AG10803 (cell line): ENCODE measurements at regions not wholly inside any gene's neighbourhood (a gene's known extent, or its start where the extent isn't known, plus 50 kb on each side); places are given as distances from the start of the nearest gene placed in this dataset.
A peak's percentile ranks its signal among the peaks of the same experiment; 100 is the strongest.

Source experiments
- DNase-seq: peaks from one replicate; pipeline ENCODE4 v3.0.0; 2010; ENCODE audit warnings: low read depth
- H3K4me3 ChIP-seq: 2 replicates; pipeline ENCODE4 v1.5.1; 2011; ENCODE audit warnings: mild to moderate bottlenecking, low read length, control low read depth
- CTCF ChIP-seq: conservative IDR thresholded peaks from 2 replicates; pipeline ENCODE4 v1.5.1; 2011; ENCODE audit warnings: mild to moderate bottlenecking, low read length, control low read depth, inconsistent platforms

GRCh38 chr5:74460694-74461093 is 179.8 kb downstream of the ENC1 start:
- no peak overlapping the region for H3K4me3 ChIP-seq
- TF ChIP-seq CTCF: no peak
- DNase-seq: no peak

GRCh38 chr5:74459984-74460383 is 180.5 kb downstream of the ENC1 start:
- no peak for TF ChIP-seq CTCF
- no peak for DNase-seq
- H3K4me3 ChIP-seq: no peak overlapping the region

- no peak for TF ChIP-seq CTCF
- DNase-seq: peak; percentile 35
- H3K4me3 ChIP-seq: no peak overlapping the region
These were observed 182.7 kb downstream of the ENC1 start for GRCh38 chr5:74457876-74458275.

GRCh38 chr5:74454263-74455030 is 186.1 kb downstream of the ENC1 start:
- no peak for DNase-seq
- H3K4me3 ChIP-seq: no peak overlapping the region
- TF ChIP-seq CTCF: no peak

GRCh38 chr5:74452856-74453255 is 187.7 kb downstream of the ENC1 start:
- TF ChIP-seq CTCF: no peak
- H3K4me3 ChIP-seq: no peak overlapping the region
- no peak for DNase-seq

- DNase-seq: no peak
- TF ChIP-seq CTCF: no peak
- H3K4me3 ChIP-seq: no peak overlapping the region
These were observed 190.4 kb downstream of the ENC1 start for GRCh38 chr5:74450095-74450494.

- H3K4me3 ChIP-seq: no peak overlapping the region
- peak; percentile 35 for DNase-seq
- TF ChIP-seq CTCF: no peak
These were observed 193.7 kb downstream of the ENC1 start for GRCh38 chr5:74446725-74447241.
